HUDEP-2 (cell line): ENCODE measurements at regions not wholly inside any gene's neighbourhood (a gene's known extent, or its start where the extent isn't known, plus 50 kb on each side); places are given as distances from the start of the nearest gene placed in this dataset.
A peak's percentile ranks its signal among the peaks of the same experiment; 100 is the strongest.

Experiments
- DNase-seq, 76 experiments: peaks; one replicate each; lab custom pipeline; 2025; ENCODE audit not compliant: unreplicated experiment in 76 of 76; lab: John Stamatoyannopoulos, UW

GRCh38 chr18:10205151-10205550 is 249.3 kb upstream of the APCDD1 start:
- DNase-seq: no peak

GRCh38 chr18:10207682-10208345 is 246.6 kb upstream of the APCDD1 start:
- DNase-seq: no peak

- DNase-seq: no peak
Observed at GRCh38 chr18:10209302-10209701, 245.1 kb upstream of the APCDD1 start.

GRCh38 chr18:10210057-10210633 is 244.3 kb upstream of the APCDD1 start:
- no peak for DNase-seq

GRCh38 chr18:10213526-10213925 is 240.9 kb upstream of the APCDD1 start:
- no peak for DNase-seq

GRCh38 chr18:10215446-10215845 is 239.0 kb upstream of the APCDD1 start:
- no peak for DNase-seq

- no peak for DNase-seq
Observed at GRCh38 chr18:10216791-10217190, 237.6 kb upstream of the APCDD1 start.

- no peak for DNase-seq
Observed at GRCh38 chr18:10217211-10217610, 237.2 kb upstream of the APCDD1 start.

GRCh38 chr18:10225300-10225699 is 229.1 kb upstream of the APCDD1 start:
- no peak for DNase-seq

GRCh38 chr18:10226971-10227370 is 227.5 kb upstream of the APCDD1 start:
- DNase-seq: no peak

GRCh38 chr18:10228326-10228725 is 226.1 kb upstream of the APCDD1 start:
- DNase-seq: no peak

GRCh38 chr18:10229458-10229857 is 225.0 kb upstream of the APCDD1 start:
- DNase-seq: no peak

GRCh38 chr18:10230072-10230471 is 224.4 kb upstream of the APCDD1 start:
- DNase-seq: no peak

GRCh38 chr18:10231220-10231619 is 223.2 kb upstream of the APCDD1 start:
- DNase-seq: no peak

- DNase-seq: no peak
Observed at GRCh38 chr18:10232062-10232461, 222.4 kb upstream of the APCDD1 start.

GRCh38 chr18:10233082-10233875 is 221.2 kb upstream of the APCDD1 start:
- no peak for DNase-seq

GRCh38 chr18:10234281-10234680 is 220.2 kb upstream of the APCDD1 start:
- DNase-seq: no peak

GRCh38 chr18:10234912-10235660 is 219.3 kb upstream of the APCDD1 start:
- no peak for DNase-seq

- no peak for DNase-seq
Observed at GRCh38 chr18:10235661-10235952, 218.8 kb upstream of the APCDD1 start.

GRCh38 chr18:10239103-10239502 is 215.3 kb upstream of the APCDD1 start:
- peak in 1 of 76 experiments; percentile 32 for DNase-seq

GRCh38 chr18:10239991-10240634 is 214.3 kb upstream of the APCDD1 start:
- DNase-seq: no peak
